Prostate gland (tissue), 2 donors: ENCODE measurements at regions not wholly inside any gene's neighbourhood (a gene's known extent, or its start where the extent isn't known, plus 50 kb on each side); places are given as distances from the start of the nearest gene placed in this dataset.

Source experiments
- CTCF ChIP-seq, 4 experiments: fragments of 200-600 bp in 2 of 4; fragments of 450-650 bp in 2 of 4; sonication (generic) in 2 of 4; IDR thresholded peaks; 1 replicate in 3 of 4; 2 replicates in 1 of 4; pipeline ENCODE4 v1.5.1; 2016 to 2019; ENCODE audit warnings: antibody characterized with exemption in 4 of 4, mild to moderate bottlenecking in 2 of 4, moderate library complexity in 2 of 4
- POLR2AphosphoS5 ChIP-seq: sonication (generic); formaldehyde crosslinking; IDR thresholded peaks from one replicate; pipeline ENCODE4 v1.6.1; 2017; ENCODE audit warnings: antibody characterized with exemption

- TF ChIP-seq CTCF (IDR thresholded peaks at IDR 0.05) (no peak), POLR2AphosphoS5 (no peak)
Measured at GRCh38 chr5:128673970-128674369, 135.9 kb upstream of the FBN2 start.
